DOHH2 (cell line): ENCODE measurements at regions not wholly inside any gene's neighbourhood (a gene's known extent, or its start where the extent isn't known, plus 50 kb on each side); places are given as distances from the start of the nearest gene placed in this dataset.
"Not testable (repeated sequence)": the region's sequence is repeated elsewhere in the genome, so short reads cannot be mapped to it uniquely, and the experiment has no call there.

Experiments
- EZH2phosphoT487 ChIP-seq: fragments of 200-600 bp; sonication (generic); IDR thresholded peaks from 2 replicates; pipeline ENCODE4 v1.6.1; 2017; ENCODE audit warnings: borderline replicate concordance, mild to moderate bottlenecking, antibody characterized with exemption, low read length, moderate library complexity, mixed read lengths
- TF ChIP-seq, protein P1 (sequence below): fragments of 200-600 bp; sonication (generic); IDR thresholded peaks from one replicate; pipeline ENCODE4 v1.5.1; 2014; ENCODE audit warnings: antibody characterized with exemption, mild to moderate bottlenecking, low read depth, low read length; ENCODE audit not compliant: poor library complexity, severe bottlenecking

GRCh38 chr22:23437107-23437395, 143.0 kb downstream of the IGLL1 start:
- TF ChIP-seq EZH2phosphoT487: not testable (repeated sequence)
- TF ChIP-seq, protein P1, sequence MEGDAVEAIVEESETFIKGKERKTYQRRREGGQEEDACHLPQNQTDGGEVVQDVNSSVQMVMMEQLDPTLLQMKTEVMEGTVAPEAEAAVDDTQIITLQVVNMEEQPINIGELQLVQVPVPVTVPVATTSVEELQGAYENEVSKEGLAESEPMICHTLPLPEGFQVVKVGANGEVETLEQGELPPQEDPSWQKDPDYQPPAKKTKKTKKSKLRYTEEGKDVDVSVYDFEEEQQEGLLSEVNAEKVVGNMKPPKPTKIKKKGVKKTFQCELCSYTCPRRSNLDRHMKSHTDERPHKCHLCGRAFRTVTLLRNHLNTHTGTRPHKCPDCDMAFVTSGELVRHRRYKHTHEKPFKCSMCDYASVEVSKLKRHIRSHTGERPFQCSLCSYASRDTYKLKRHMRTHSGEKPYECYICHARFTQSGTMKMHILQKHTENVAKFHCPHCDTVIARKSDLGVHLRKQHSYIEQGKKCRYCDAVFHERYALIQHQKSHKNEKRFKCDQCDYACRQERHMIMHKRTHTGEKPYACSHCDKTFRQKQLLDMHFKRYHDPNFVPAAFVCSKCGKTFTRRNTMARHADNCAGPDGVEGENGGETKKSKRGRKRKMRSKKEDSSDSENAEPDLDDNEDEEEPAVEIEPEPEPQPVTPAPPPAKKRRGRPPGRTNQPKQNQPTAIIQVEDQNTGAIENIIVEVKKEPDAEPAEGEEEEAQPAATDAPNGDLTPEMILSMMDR: not testable (repeated sequence)
